ENCODE measurements at regions not wholly inside any gene's neighbourhood (a gene's known extent, or its start where the extent isn't known, plus 50 kb on each side); places are given as distances from the start of the nearest gene placed in this dataset.

GRCh38 chr19:30608471-30608870 is 236.3 kb downstream of the ZNF536 start:
- TF ChIP-seq CTCF (IDR thresholded peaks at IDR 0.05) = no peak
- no peak for TF ChIP-seq POLR2A (IDR thresholded peaks at IDR 0.05)
- no peak for TF ChIP-seq POLR2AphosphoS5 (IDR thresholded peaks at IDR 0.05)
- TF ChIP-seq EP300 (IDR thresholded peaks at IDR 0.05) = no peak

Measured in gastroesophageal sphincter (tissue), 3 donors.